Frontal cortex (tissue), 3 donors: ENCODE measurements at regions not wholly inside any gene's neighbourhood (a gene's known extent, or its start where the extent isn't known, plus 50 kb on each side); places are given as distances from the start of the nearest gene placed in this dataset.

Source experiments
- DNase-seq, 2 donors: peaks; one replicate each; pipeline ENCODE4 v3.0.0; 2012; ENCODE audit warnings: low spot score in 2 of 2
- FAIRE-seq: peaks from 2 replicates; lab custom pipeline; 2012; peaks lifted over from hg19 to GRCh38; lab: Jason Lieb, UNC
- donor health status: control.
- donor health status: control.
- donor health status: control.

- FAIRE-seq (no peak), DNase-seq (no peak)
Observed at GRCh38 chr20:63103402-63104311, 96.9 kb upstream of the BHLHE23 start.

- FAIRE-seq (no peak), DNase-seq (peak; percentile 48 to 63)
Observed at GRCh38 chr20:63102721-63103375, 96.1 kb upstream of the BHLHE23 start.

GRCh38 chr20:63101781-63102720, 95.3 kb upstream of the BHLHE23 start:
- DNase-seq, result peak; percentile 58

GRCh38 chr20:63100926-63101699, 94.3 kb upstream of the BHLHE23 start:
- no peak for FAIRE-seq
- no peak for DNase-seq

More at GRCh38 chr20:63101781-63102720, 95.3 kb upstream of the BHLHE23 start:
- FAIRE-seq, result no peak

GRCh38 chr20:63100174-63100925, 93.6 kb upstream of the BHLHE23 start:
- no peak for DNase-seq
- no peak for FAIRE-seq

- FAIRE-seq (no peak), DNase-seq (no peak)
Observed at GRCh38 chr20:63099456-63100173, 92.9 kb upstream of the BHLHE23 start.

GRCh38 chr20:63098195-63098810, 91.5 kb upstream of the BHLHE23 start:
- DNase-seq (no peak), FAIRE-seq (no peak)

- no peak for FAIRE-seq
- DNase-seq, result no peak
Observed at GRCh38 chr20:63097336-63097831, 90.6 kb upstream of the BHLHE23 start.

GRCh38 chr20:63096681-63097335, 90.0 kb upstream of the BHLHE23 start:
- FAIRE-seq, result no peak
- DNase-seq, result no peak

- no peak for DNase-seq
Observed at GRCh38 chr20:63095718-63096654, 89.2 kb upstream of the BHLHE23 start.

GRCh38 chr20:63094767-63095499, 88.2 kb upstream of the BHLHE23 start:
- FAIRE-seq (no peak), DNase-seq (no peak)

More at GRCh38 chr20:63095718-63096654, 89.2 kb upstream of the BHLHE23 start:
- FAIRE-seq, result no peak

- FAIRE-seq (no peak), DNase-seq (no peak)
Observed at GRCh38 chr20:63093966-63094766, 87.4 kb upstream of the BHLHE23 start.

GRCh38 chr20:63092660-63093215, 86.0 kb upstream of the BHLHE23 start:
- no peak for FAIRE-seq
- DNase-seq, result no peak
